K562 (cell line): ENCODE measurements at regions not wholly inside any gene's neighbourhood (a gene's known extent, or its start where the extent isn't known, plus 50 kb on each side); places are given as distances from the start of the nearest gene placed in this dataset.

Source experiments
- ATAC-seq: fragments of 200-7000 bp; cut with Tn5 transposase; 3 replicates; pipeline ENCODE4 v1.9.1; 2020; ENCODE audit warnings: moderate library complexity
- BruUV-seq: library from RNA; stranded (reverse); fragments of 400-500 nt; replicated peaks from 2 replicates; lab custom pipeline; 2021; lab: Mats Ljungman, UMichigan
- CTCF ChIA-PET: fragments of 300-600 bp; formaldehyde crosslinking; extraction: SDS; loops from one replicate; lab custom pipeline; 2021; ENCODE audit warnings: low intra/inter-chr PET ratio; lab: Yijun Ruan, JAX
- POLR2A ChIA-PET: fragments of 300-600, 350-650 bp; sonication (Branson Sonifier 250); formaldehyde crosslinking; extraction: SDS; loops from one replicate; lab custom pipeline; 2021; ENCODE audit warnings: antibody characterized with exemption, inconsistent platforms; lab: Yijun Ruan, JAX
- DNase-seq, 4 experiments: peaks; one replicate each; pipeline versions ENCODE4 v3.0.0 to v3.0.0-alpha.2; 2011 to 2018; ENCODE audit warnings: low spot score in 3 of 4, mixed read lengths in 3 of 4; ENCODE audit errors: extremely low read depth in 1 of 4
- FAIRE-seq: peaks from 2 replicates; lab custom pipeline; 2011; peaks lifted over from hg19 to GRCh38; lab: Jason Lieb, UNC
- H2AFZ ChIP-seq: 2 replicates; pipeline ENCODE4 v1.6.0; 2011; ENCODE audit warnings: low read depth, low read length, control low read depth, inconsistent platforms
- H3K27ac ChIP-seq: fragments of 200-600 bp; 3 replicates; pipeline ENCODE4 v1.8.0; 2011; ENCODE audit warnings: low read depth, mild to moderate bottlenecking, control low read depth, inconsistent platforms, low read length, moderate library complexity, mixed read lengths; ENCODE audit errors: extremely low read depth
- H3K27me3 ChIP-seq, 2 experiments: fragments of 300-600 bp in 1 of 2; 2 replicates in 1 of 2; 3 replicates in 1 of 2; pipeline versions ENCODE4 v1.6.0 to v1.8.0; 2011; ENCODE audit warnings: inconsistent platforms in 2 of 2, low read length in 2 of 2, mild to moderate bottlenecking in 1 of 2, mixed read lengths in 1 of 2, moderate library complexity in 1 of 2; ENCODE audit not compliant: control insufficient read depth in 2 of 2, insufficient read depth in 2 of 2
- H3K36me3 ChIP-seq: fragments of 300-600 bp; 3 replicates; pipeline ENCODE4 v1.8.0; 2011; ENCODE audit warnings: mild to moderate bottlenecking, low read length, inconsistent platforms; ENCODE audit not compliant: control insufficient read depth, insufficient read depth
- H3K4me1 ChIP-seq, 2 experiments: fragments of 200-600 bp in 1 of 2; replicated peaks in 1 of 2; 2 replicates in 1 of 2; 3 replicates in 1 of 2; pipeline versions ENCODE4 v1.5.1 to v1.8.0; 2011; ENCODE audit warnings: inconsistent platforms in 2 of 2, low read length in 2 of 2, mild to moderate bottlenecking in 1 of 2, mixed read lengths in 1 of 2, moderate library complexity in 1 of 2; ENCODE audit not compliant: control insufficient read depth in 2 of 2, insufficient read depth in 2 of 2
- H3K4me2 ChIP-seq: 2 replicates; pipeline ENCODE4 v1.6.1; 2011; ENCODE audit warnings: low read length, control low read depth, inconsistent platforms, mixed read lengths; ENCODE audit not compliant: insufficient read depth
- H3K4me3 ChIP-seq: fragments of 200-600 bp; sonication (generic), shearing (Covaris generic); 2 replicates; pipeline ENCODE4 v1.5.1; 2016; ENCODE audit warnings: control low read depth, inconsistent platforms
- H3K79me2 ChIP-seq: fragments of 200-600 bp; 3 replicates; pipeline ENCODE4 v1.8.0; 2011; ENCODE audit warnings: low read length, inconsistent platforms; ENCODE audit not compliant: control insufficient read depth, insufficient read depth
- H3K9ac ChIP-seq, 2 experiments: 2 replicates each; pipeline versions ENCODE4 v1.6.0 to v1.6.1; 2011; ENCODE audit warnings: low read depth in 2 of 2, low read length in 2 of 2, control low read depth in 1 of 2, inconsistent platforms in 1 of 2, mild to moderate bottlenecking in 1 of 2, mixed read lengths in 1 of 2; ENCODE audit not compliant: insufficient read depth in 1 of 2
- H3K9me1 ChIP-seq: one replicate; pipeline ENCODE4 v1.6.0; 2011; ENCODE audit warnings: inconsistent platforms, mild to moderate bottlenecking, low read length, moderate library complexity; ENCODE audit not compliant: control insufficient read depth, insufficient read depth
- H3K9me3 ChIP-seq: replicated peaks from 2 replicates; pipeline ENCODE4 v1.5.1; 2011; ENCODE audit warnings: low read depth, low read length, inconsistent platforms; ENCODE audit not compliant: control insufficient read depth, insufficient read depth
- H4K20me1 ChIP-seq: replicated peaks from 2 replicates; pipeline ENCODE4 v1.6.1; 2011; ENCODE audit warnings: low read length, inconsistent platforms, mixed read lengths; ENCODE audit not compliant: control insufficient read depth, insufficient read depth
- ATF1 ChIP-seq, 2 experiments: fragments of 450-650 bp in 1 of 2; IDR thresholded peaks; 2 replicates each; pipeline ENCODE4 v1.6.1; 2016; ENCODE audit warnings: missing compliant biosample characterization in 1 of 2, missing genetic modification characterization in 1 of 2
- E2F8 ChIP-seq: fragments of 450-650 bp; IDR thresholded peaks from 2 replicates; pipeline ENCODE4 v1.7.1; 2018; ENCODE audit warnings: mild to moderate bottlenecking, low read depth; ENCODE audit not compliant: partially characterized antibody
- FOXJ2 ChIP-seq: fragments of 200-800 bp; sonication (Bioruptor generic); IDR thresholded peaks from 2 replicates; pipeline ENCODE4 v1.6.1; 2016; ENCODE audit warnings: missing genetic modification characterization, missing compliant biosample characterization
- IRF2 ChIP-seq: sonication (generic); formaldehyde crosslinking; IDR thresholded peaks from 2 replicates; pipeline ENCODE4 v1.8.1; 2022; ENCODE audit warnings: mild to moderate bottlenecking, missing genetic modification reagents
- KAT8 ChIP-seq: fragments of 450-650 bp; IDR thresholded peaks from 2 replicates; pipeline ENCODE4 v1.6.1; 2016; ENCODE audit warnings: low read depth, mild to moderate bottlenecking
- MCM2 ChIP-seq: fragments of 450-650 bp; IDR thresholded peaks from 2 replicates; pipeline ENCODE4 v1.6.1; 2017; ENCODE audit warnings: low read depth, mild to moderate bottlenecking
- NELFE ChIP-seq: IDR thresholded peaks from 2 replicates; pipeline ENCODE4 v1.6.1; 2011; ENCODE audit warnings: mild to moderate bottlenecking; ENCODE audit not compliant: insufficient read depth, insufficient read length
- PCBP1 ChIP-seq: fragments of 200-400 bp; formaldehyde crosslinking; IDR thresholded peaks from 2 replicates; pipeline ENCODE4 v1.6.1; 2018; ENCODE audit warnings: mild to moderate bottlenecking, low read depth, low read length; ENCODE audit not compliant: poor library complexity, severe bottlenecking
- RBM14 ChIP-seq: fragments of 200-400 bp; formaldehyde crosslinking; IDR thresholded peaks from 2 replicates; pipeline ENCODE4 v1.6.1; 2018; ENCODE audit warnings: low read depth, mild to moderate bottlenecking, low read length, moderate library complexity, borderline replicate concordance; ENCODE audit not compliant: insufficient read depth
- SUPT5H ChIP-seq: fragments of 450-650 bp; IDR thresholded peaks from 2 replicates; pipeline ENCODE4 v1.6.1; 2016
- ZNF584 ChIP-seq: fragments of 200-800 bp; sonication (Bioruptor generic); IDR thresholded peaks from 2 replicates; pipeline ENCODE4 v1.6.1; 2016; ENCODE audit warnings: low read depth, mild to moderate bottlenecking, missing genetic modification characterization, missing compliant biosample characterization
- ZNF717 ChIP-seq: fragments of 250-450 bp; sonication (Bioruptor Pico); IDR thresholded peaks from 2 replicates; pipeline ENCODE4 v1.5.0; 2021
- WGBS: fragments of 100-300 bp; shearing (Covaris generic); methylation state at CpG from one replicate; pipeline ENCODE4 v1.1.6; 2016; ENCODE audit warnings: low coverage, mixed read lengths; ENCODE audit not compliant: insufficient coverage; ENCODE audit errors: missing lambda C conversion rate; 5-methylcytosine and 5-hydroxymethylcytosine counted together
- in situ Hi-C: fragments of 300-500 bp; cut with MboI; formaldehyde crosslinking; loops from 4 replicates; pipeline ENCODE4 v1.15.0; 2018; ENCODE audit warnings: inconsistent platforms, mixed read lengths
- intact Hi-C: fragments of 100-400 bp; cut with micrococcal nuclease; formaldehyde crosslinking; loops from 2 replicates; pipeline ENCODE4 v1.14.2; 2022
- TF ChIP-seq, protein P1 (sequence below): sonication (generic); formaldehyde crosslinking; IDR thresholded peaks from 2 replicates; pipeline ENCODE4 v1.8.0; 2022; ENCODE audit warnings: mild to moderate bottlenecking, missing genetic modification reagents
- TF ChIP-seq, protein P2 (sequence below): fragments of 450-650 bp; IDR thresholded peaks from 2 replicates; pipeline ENCODE4 v1.6.1; 2014; ENCODE audit warnings: low read depth, mild to moderate bottlenecking, moderate library complexity, borderline replicate concordance

DNA sequence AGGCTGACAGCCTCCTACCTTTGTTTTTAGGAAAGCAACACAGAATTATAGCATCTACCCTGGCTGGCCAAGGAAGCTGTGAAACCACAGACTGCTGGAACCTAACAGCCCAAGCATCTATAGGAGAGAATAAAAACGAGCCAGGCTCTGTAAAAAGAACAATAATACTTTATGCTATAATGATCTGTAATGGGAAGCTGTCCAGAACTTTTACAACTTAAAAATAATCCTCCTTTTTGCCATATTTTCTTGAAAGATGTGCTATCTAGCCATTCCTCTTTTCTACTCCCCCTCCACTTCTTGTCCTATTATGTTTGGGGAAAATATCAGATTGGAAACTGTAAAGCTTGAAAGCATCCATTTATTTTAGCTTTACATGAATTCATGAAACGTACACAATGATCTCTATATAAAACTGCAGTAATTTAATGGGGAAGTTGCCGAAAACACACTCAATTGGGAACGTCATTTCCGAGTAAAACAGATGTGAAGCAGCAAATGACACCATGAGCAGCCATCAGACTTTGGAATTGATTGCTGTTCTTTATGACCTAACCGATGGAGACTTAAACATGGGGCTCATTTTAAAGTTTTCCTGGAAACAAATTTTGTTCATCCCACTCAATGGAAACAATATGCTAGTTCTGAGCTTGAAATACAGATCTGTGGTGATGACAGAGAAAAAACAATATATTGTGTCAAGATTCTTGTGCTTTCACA lies 450.3 kb upstream of the CLINT1 start:
- no peak overlapping the region for H3K27ac ChIP-seq
- ChIA-PET POLR2A (interaction anchor here (0.7 kb wide), 2 partner anchors 113 to 501 kb away, joined by 3 to 4 read pairs; no protein-coding TSS in a partner anchor), CTCF (no interaction called here)
- ATAC-seq (no peak), DNase-seq (no peak), FAIRE-seq (no peak)
- H3K4me2 ChIP-seq = no peak overlapping the region
- no peak overlapping the region for H2AFZ ChIP-seq
- H3K79me2 ChIP-seq = no peaks in the 10 kb centered on the region
- no peaks in the 10 kb centered on the region for H3K9me3 ChIP-seq
- H3K36me3 ChIP-seq = no peaks in the 10 kb centered on the region
- H3K9me1 ChIP-seq = no peaks in the 10 kb centered on the region
- in situ Hi-C loops (no loop called here), intact Hi-C loops (no loop called here)
- no TSS peak for BruUV-seq
- 0% methylated on average over 6 of the region's 6 CpGs for WGBS
- H3K4me3 ChIP-seq = no peak overlapping the region
- no peaks in the 10 kb centered on the region for H4K20me1 ChIP-seq
- no peaks in the 10 kb centered on the region for H3K4me1 ChIP-seq
- H3K27me3 ChIP-seq = no peaks in the 10 kb centered on the region
- no peak overlapping the region for H3K9ac ChIP-seq
- TF ChIP-seq, protein P1, sequence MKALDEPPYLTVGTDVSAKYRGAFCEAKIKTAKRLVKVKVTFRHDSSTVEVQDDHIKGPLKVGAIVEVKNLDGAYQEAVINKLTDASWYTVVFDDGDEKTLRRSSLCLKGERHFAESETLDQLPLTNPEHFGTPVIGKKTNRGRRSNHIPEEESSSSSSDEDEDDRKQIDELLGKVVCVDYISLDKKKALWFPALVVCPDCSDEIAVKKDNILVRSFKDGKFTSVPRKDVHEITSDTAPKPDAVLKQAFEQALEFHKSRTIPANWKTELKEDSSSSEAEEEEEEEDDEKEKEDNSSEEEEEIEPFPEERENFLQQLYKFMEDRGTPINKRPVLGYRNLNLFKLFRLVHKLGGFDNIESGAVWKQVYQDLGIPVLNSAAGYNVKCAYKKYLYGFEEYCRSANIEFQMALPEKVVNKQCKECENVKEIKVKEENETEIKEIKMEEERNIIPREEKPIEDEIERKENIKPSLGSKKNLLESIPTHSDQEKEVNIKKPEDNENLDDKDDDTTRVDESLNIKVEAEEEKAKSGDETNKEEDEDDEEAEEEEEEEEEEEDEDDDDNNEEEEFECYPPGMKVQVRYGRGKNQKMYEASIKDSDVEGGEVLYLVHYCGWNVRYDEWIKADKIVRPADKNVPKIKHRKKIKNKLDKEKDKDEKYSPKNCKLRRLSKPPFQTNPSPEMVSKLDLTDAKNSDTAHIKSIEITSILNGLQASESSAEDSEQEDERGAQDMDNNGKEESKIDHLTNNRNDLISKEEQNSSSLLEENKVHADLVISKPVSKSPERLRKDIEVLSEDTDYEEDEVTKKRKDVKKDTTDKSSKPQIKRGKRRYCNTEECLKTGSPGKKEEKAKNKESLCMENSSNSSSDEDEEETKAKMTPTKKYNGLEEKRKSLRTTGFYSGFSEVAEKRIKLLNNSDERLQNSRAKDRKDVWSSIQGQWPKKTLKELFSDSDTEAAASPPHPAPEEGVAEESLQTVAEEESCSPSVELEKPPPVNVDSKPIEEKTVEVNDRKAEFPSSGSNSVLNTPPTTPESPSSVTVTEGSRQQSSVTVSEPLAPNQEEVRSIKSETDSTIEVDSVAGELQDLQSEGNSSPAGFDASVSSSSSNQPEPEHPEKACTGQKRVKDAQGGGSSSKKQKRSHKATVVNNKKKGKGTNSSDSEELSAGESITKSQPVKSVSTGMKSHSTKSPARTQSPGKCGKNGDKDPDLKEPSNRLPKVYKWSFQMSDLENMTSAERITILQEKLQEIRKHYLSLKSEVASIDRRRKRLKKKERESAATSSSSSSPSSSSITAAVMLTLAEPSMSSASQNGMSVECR (CRISPR knock-in tag) = no peak
- TF ChIP-seq, protein P2, sequence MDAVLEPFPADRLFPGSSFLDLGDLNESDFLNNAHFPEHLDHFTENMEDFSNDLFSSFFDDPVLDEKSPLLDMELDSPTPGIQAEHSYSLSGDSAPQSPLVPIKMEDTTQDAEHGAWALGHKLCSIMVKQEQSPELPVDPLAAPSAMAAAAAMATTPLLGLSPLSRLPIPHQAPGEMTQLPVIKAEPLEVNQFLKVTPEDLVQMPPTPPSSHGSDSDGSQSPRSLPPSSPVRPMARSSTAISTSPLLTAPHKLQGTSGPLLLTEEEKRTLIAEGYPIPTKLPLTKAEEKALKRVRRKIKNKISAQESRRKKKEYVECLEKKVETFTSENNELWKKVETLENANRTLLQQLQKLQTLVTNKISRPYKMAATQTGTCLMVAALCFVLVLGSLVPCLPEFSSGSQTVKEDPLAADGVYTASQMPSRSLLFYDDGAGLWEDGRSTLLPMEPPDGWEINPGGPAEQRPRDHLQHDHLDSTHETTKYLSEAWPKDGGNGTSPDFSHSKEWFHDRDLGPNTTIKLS = no peak
- TF ChIP-seq ATF1 (CRISPR knock-in tag; IDR thresholded peaks at IDR 0.05) (no peak), ATF1 (tag; IDR thresholded peaks at IDR 0.05) (no peak), PCBP1 (no peak), E2F8 (no peak), SUPT5H (no peak), FOXJ2 (tag) (no peak), ZNF584 (no peak), ZNF717 (no peak), IRF2 (no peak), KAT8 (no peak), RBM14 (no peak), MCM2 (no peak), NELFE (no peak)
